MM.1S (cell line): ENCODE measurements at regions not wholly inside any gene's neighbourhood (a gene's known extent, or its start where the extent isn't known, plus 50 kb on each side); places are given as distances from the start of the nearest gene placed in this dataset.

Experiments used
- DNase-seq: peaks from one replicate; pipeline ENCODE4 v3.0.0-alpha.2; 2015
- H2AFZ ChIP-seq: fragments of 300-600 bp; sonication (generic); 2 replicates; pipeline ENCODE4 v1.6.0; 2016; ENCODE audit warnings: antibody characterized with exemption, low read length
- H3F3A ChIP-seq: fragments of 300-600 bp; sonication (generic); 2 replicates; pipeline ENCODE4 v1.6.1; 2016; ENCODE audit warnings: mild to moderate bottlenecking, antibody characterized with exemption, low read length, moderate library complexity, mixed read lengths; ENCODE audit not compliant: insufficient read depth
- H3K27ac ChIP-seq: fragments of 300-600 bp; sonication (generic); 2 replicates; pipeline ENCODE4 v1.5.1; 2016; ENCODE audit warnings: mild to moderate bottlenecking, low read length
- H3K27me3 ChIP-seq: fragments of 300-600 bp; sonication (generic); replicated peaks from 2 replicates; pipeline ENCODE4 v1.6.0; 2016; ENCODE audit warnings: low read length; ENCODE audit not compliant: insufficient read depth
- H3K36me3 ChIP-seq: fragments of 300-600 bp; sonication (generic); replicated peaks from 2 replicates; pipeline ENCODE4 v1.6.1; 2016; ENCODE audit warnings: mild to moderate bottlenecking, low read length, mixed read lengths; ENCODE audit not compliant: insufficient read depth
- H3K4me1 ChIP-seq: fragments of 300-600 bp; sonication (generic); 2 replicates; pipeline ENCODE4 v1.6.1; 2016; ENCODE audit warnings: low read length, mixed read lengths
- H3K4me2 ChIP-seq: fragments of 300-600 bp; sonication (generic); 2 replicates; pipeline ENCODE4 v1.6.0; 2016; ENCODE audit warnings: low read depth, low read length
- H3K4me3 ChIP-seq: fragments of 300-600 bp; sonication (generic); 2 replicates; pipeline ENCODE4 v1.5.1; 2016; ENCODE audit warnings: low read length, mixed read lengths
- H3K79me2 ChIP-seq: fragments of 300-600 bp; sonication (generic); 2 replicates; pipeline ENCODE4 v1.6.1; 2016; ENCODE audit warnings: mixed run types, low read length, mixed read lengths
- H3K9ac ChIP-seq: fragments of 300-600 bp; sonication (generic); 2 replicates; pipeline ENCODE4 v1.6.1; 2016; ENCODE audit warnings: low read length, mixed read lengths
- H3K9me2 ChIP-seq: fragments of 300-600 bp; sonication (generic); replicated peaks from 2 replicates; pipeline ENCODE4 v1.6.1; 2016; ENCODE audit warnings: mild to moderate bottlenecking, low read length, mixed read lengths; ENCODE audit not compliant: insufficient read depth
- H3K9me3 ChIP-seq: fragments of 300-600 bp; sonication (generic); replicated peaks from 2 replicates; pipeline ENCODE4 v1.6.1; 2016; ENCODE audit warnings: mild to moderate bottlenecking, low read length, mixed read lengths; ENCODE audit not compliant: insufficient read depth
- H4K20me1 ChIP-seq: fragments of 300-600 bp; sonication (generic); 2 replicates; pipeline ENCODE4 v1.6.1; 2016; ENCODE audit warnings: mild to moderate bottlenecking, low read length, moderate library complexity, mixed read lengths; ENCODE audit not compliant: insufficient read depth
- EZH2 ChIP-seq: fragments of 300-600 bp; sonication (generic); optimal IDR thresholded peaks from 2 replicates; pipeline ENCODE3; 2017; ENCODE audit warnings: low read depth, mild to moderate bottlenecking, antibody characterized with exemption, low read length, mixed read lengths
- EZH2phosphoT487 ChIP-seq: fragments of 300-600 bp; sonication (generic); IDR thresholded peaks from 2 replicates; pipeline ENCODE4 v1.6.1; 2018; ENCODE audit warnings: antibody characterized with exemption, low read length
- TF ChIP-seq, protein P1 (sequence below): fragments of 300-600 bp; sonication (generic); IDR thresholded peaks from 2 replicates; pipeline ENCODE4 v1.5.1; 2016; ENCODE audit warnings: antibody characterized with exemption, low read length, mixed read lengths

- no peaks in the 10 kb centered on the region for H3K9me2 ChIP-seq
- no peaks in the 10 kb centered on the region for H3K9me3 ChIP-seq
- no peak overlapping the region for H3K4me2 ChIP-seq
- no peaks in the 10 kb centered on the region for H3K36me3 ChIP-seq
- H3F3A ChIP-seq: no peaks in the 10 kb centered on the region
- no peak overlapping the region for H3K4me3 ChIP-seq
- H4K20me1 ChIP-seq: no peaks in the 10 kb centered on the region
- no peak overlapping the region for H3K9ac ChIP-seq
- no peaks in the 10 kb centered on the region for H3K79me2 ChIP-seq
- no peak overlapping the region for H2AFZ ChIP-seq
- H3K27me3 ChIP-seq: no peaks in the 10 kb centered on the region
- H3K27ac ChIP-seq: no peak overlapping the region
- H3K4me1 ChIP-seq: no peaks in the 10 kb centered on the region
- no peak for DNase-seq
- TF ChIP-seq EZH2 (no peak), EZH2phosphoT487 (no peak)
- TF ChIP-seq, protein P1, sequence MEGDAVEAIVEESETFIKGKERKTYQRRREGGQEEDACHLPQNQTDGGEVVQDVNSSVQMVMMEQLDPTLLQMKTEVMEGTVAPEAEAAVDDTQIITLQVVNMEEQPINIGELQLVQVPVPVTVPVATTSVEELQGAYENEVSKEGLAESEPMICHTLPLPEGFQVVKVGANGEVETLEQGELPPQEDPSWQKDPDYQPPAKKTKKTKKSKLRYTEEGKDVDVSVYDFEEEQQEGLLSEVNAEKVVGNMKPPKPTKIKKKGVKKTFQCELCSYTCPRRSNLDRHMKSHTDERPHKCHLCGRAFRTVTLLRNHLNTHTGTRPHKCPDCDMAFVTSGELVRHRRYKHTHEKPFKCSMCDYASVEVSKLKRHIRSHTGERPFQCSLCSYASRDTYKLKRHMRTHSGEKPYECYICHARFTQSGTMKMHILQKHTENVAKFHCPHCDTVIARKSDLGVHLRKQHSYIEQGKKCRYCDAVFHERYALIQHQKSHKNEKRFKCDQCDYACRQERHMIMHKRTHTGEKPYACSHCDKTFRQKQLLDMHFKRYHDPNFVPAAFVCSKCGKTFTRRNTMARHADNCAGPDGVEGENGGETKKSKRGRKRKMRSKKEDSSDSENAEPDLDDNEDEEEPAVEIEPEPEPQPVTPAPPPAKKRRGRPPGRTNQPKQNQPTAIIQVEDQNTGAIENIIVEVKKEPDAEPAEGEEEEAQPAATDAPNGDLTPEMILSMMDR: no peak
Measured at GRCh38 chr12:3925621-3926020, 52.4 kb upstream of the PARP11 start.

- Histone ChIP-seq H3K4me1 (no peaks in the 10 kb centered on the region), H3K9me3 (no peaks in the 10 kb centered on the region), H3K4me2 (no peak overlapping the region), H3K79me2 (no peaks in the 10 kb centered on the region), H3K9ac (no peak overlapping the region), H3K9me2 (no peaks in the 10 kb centered on the region), H3K4me3 (no peak overlapping the region), H3K27me3 (no peaks in the 10 kb centered on the region), H3F3A (no peaks in the 10 kb centered on the region), H3K36me3 (no peaks in the 10 kb centered on the region), H3K27ac (no peak overlapping the region), H4K20me1 (no peaks in the 10 kb centered on the region), H2AFZ (no peak overlapping the region)
- DNase-seq: no peak
- TF ChIP-seq, protein P1: no peak
- TF ChIP-seq EZH2: no peak
Measured at GRCh38 chr12:3924761-3925160, 51.6 kb upstream of the PARP11 start.

DNA sequence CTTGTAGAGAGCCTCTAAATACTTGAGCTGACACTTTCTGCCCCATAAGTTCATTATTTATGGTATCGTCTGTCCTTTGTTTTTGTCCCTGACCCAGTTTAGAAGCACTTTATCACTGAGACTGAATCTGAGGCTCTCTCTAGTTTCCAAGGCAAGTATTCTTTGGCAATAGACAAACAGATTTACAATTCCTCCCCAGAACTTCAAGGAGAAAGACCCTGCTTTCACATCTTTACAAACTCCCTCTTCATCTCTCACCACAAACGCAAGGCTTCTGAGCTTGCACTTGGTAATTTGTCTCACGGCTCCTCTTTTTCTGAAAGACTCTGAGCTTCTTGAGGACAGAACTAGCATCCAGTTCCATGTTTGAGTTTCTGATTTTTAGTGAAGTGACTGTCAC, 49.8 kb upstream of the PARP11 start:
- Histone ChIP-seq H3F3A (no peaks in the 10 kb centered on the region), H3K79me2 (no peaks in the 10 kb centered on the region), H3K4me3 (no peak overlapping the region), H3K4me1 (no peaks in the 10 kb centered on the region), H3K27ac (no peak overlapping the region), H4K20me1 (no peaks in the 10 kb centered on the region), H3K4me2 (no peak overlapping the region), H3K36me3 (no peaks in the 10 kb centered on the region), H2AFZ (no peak overlapping the region), H3K9ac (no peak overlapping the region), H3K9me3 (no peaks in the 10 kb centered on the region), H3K27me3 (no peaks in the 10 kb centered on the region; the same call in 1 of the 2 replicates), H3K9me2 (no peaks in the 10 kb centered on the region)
- TF ChIP-seq, protein P1: no peak
- TF ChIP-seq EZH2phosphoT487: no peak
- TF ChIP-seq EZH2: no peak
- no peak for DNase-seq
